Epithelial cell of esophagus (primary cell): ENCODE measurements at regions not wholly inside any gene's neighbourhood (a gene's known extent, or its start where the extent isn't known, plus 50 kb on each side); places are given as distances from the start of the nearest gene placed in this dataset.

Source experiments
- DNase-seq: peaks from one replicate; pipeline ENCODE4 v3.0.0; 2010; ENCODE audit warnings: low read depth
- H3K4me3 ChIP-seq: 2 replicates; pipeline ENCODE4 v1.5.1; 2011; ENCODE audit warnings: mild to moderate bottlenecking, low read length, control low read depth
- CTCF ChIP-seq: IDR thresholded peaks from 2 replicates; pipeline ENCODE4 v1.5.1; 2011; ENCODE audit warnings: low read depth, mild to moderate bottlenecking, low read length, control low read depth, inconsistent platforms; ENCODE audit not compliant: insufficient read depth; ENCODE audit errors: missing control alignments

- H3K4me3 ChIP-seq = no peak overlapping the region
- TF ChIP-seq CTCF = no peak
- no peak for DNase-seq
These were observed 121.3 kb upstream of the PTPRK start for GRCh38 chr6:128641703-128642102.

- DNase-seq = no peak
- H3K4me3 ChIP-seq = no peak overlapping the region
- TF ChIP-seq CTCF = no peak
These were observed 118.4 kb upstream of the PTPRK start for GRCh38 chr6:128638817-128639216.

GRCh38 chr6:128635219-128635618 lies 114.8 kb upstream of the PTPRK start:
- H3K4me3 ChIP-seq = no peak overlapping the region
- no peak for TF ChIP-seq CTCF
- DNase-seq = no peak

GRCh38 chr6:128632131-128632530 lies 111.7 kb upstream of the PTPRK start:
- DNase-seq = peak; percentile 91
- TF ChIP-seq CTCF = no peak
- no peak overlapping the region for H3K4me3 ChIP-seq

- TF ChIP-seq CTCF = no peak
- H3K4me3 ChIP-seq = no peak overlapping the region
- DNase-seq = no peak
These were observed 110.6 kb upstream of the PTPRK start for GRCh38 chr6:128631031-128631430.

- DNase-seq = peak; percentile 36
- TF ChIP-seq CTCF = no peak
- H3K4me3 ChIP-seq = no peak overlapping the region
These were observed 109.8 kb upstream of the PTPRK start for GRCh38 chr6:128630213-128630612.

GRCh38 chr6:128617285-128617684 lies 96.9 kb upstream of the PTPRK start:
- DNase-seq = no peak
- no peak overlapping the region for H3K4me3 ChIP-seq
- no peak for TF ChIP-seq CTCF
